HCT116 (cell line): ENCODE measurements at regions not wholly inside any gene's neighbourhood (a gene's known extent, or its start where the extent isn't known, plus 50 kb on each side); places are given as distances from the start of the nearest gene placed in this dataset.

ENCODE experiments used
- ATAC-seq: fragments of 200-7000 bp; cut with Tn5 transposase; 2 replicates; pipeline ENCODE4 v1.9.1; 2020; ENCODE audit warnings: mild to moderate bottlenecking, moderate library complexity
- BruUV-seq: library from RNA; stranded (reverse); fragments of 400-500 nt; replicated peaks from 2 replicates; lab custom pipeline; 2021; lab: Mats Ljungman, UMichigan
- CTCF ChIA-PET: fragments of 300-600 bp; sonication (Branson Sonifier 250); formaldehyde crosslinking; loops from one replicate; lab custom pipeline; 2021; ENCODE audit warnings: antibody characterized with exemption; lab: Charles Lee
- POLR2A ChIA-PET: fragments of 300-600, 350-600 bp; sonication (Branson Sonifier 250); formaldehyde crosslinking; loops from one replicate; lab custom pipeline; 2021; ENCODE audit warnings: antibody characterized with exemption; lab: Charles Lee
- RAD21 ChIA-PET, 2 experiments: fragments of 300-600 bp; sonication (Branson Sonifier 250); formaldehyde crosslinking; loops; one replicate each; lab custom pipeline; 2023; ENCODE audit warnings: low total read pairs in 2 of 2; ENCODE audit not compliant: uncharacterized antibody in 2 of 2, unreplicated experiment in 2 of 2, low non-redundant PET in 1 of 2; lab: Charles Lee
- DNase-seq: peaks from one replicate; pipeline ENCODE4 v3.0.0-alpha.2; 2010; ENCODE audit warnings: low read depth, low spot score
- H2AFZ ChIP-seq: fragments of 200-600 bp; shearing (Covaris generic), sonication (generic); 2 replicates; pipeline ENCODE4 v1.6.1; 2017; ENCODE audit warnings: low read depth, mixed run types, mixed read lengths, antibody characterized with exemption, low read length; ENCODE audit not compliant: poor library complexity, severe bottlenecking
- H3K27ac ChIP-seq: 2 replicates; pipeline ENCODE4 v1.5.1; 2012; ENCODE audit warnings: low read depth, low read length
- H3K27me3 ChIP-seq: fragments of 200-600 bp; sonication (generic); 2 replicates; pipeline ENCODE4 v1.6.1; 2016; ENCODE audit warnings: mixed run types, low read length, mixed read lengths; ENCODE audit not compliant: insufficient read depth
- H3K36me3 ChIP-seq, 2 experiments: fragments of 200-500 bp in 1 of 2; fragments of 200-600 bp in 1 of 2; sonication (Bioruptor generic) in 1 of 2; sonication (generic) in 1 of 2; 2 replicates each; pipeline versions ENCODE4 v1.5.1 to v1.6.1; 2014 to 2016; ENCODE audit warnings: low read length in 2 of 2, inconsistent platforms in 1 of 2, mixed read lengths in 1 of 2, mixed run types in 1 of 2; ENCODE audit not compliant: insufficient read depth in 2 of 2, control insufficient read depth in 1 of 2
- H3K4me1 ChIP-seq, 2 experiments: fragments of 200-600 bp in 1 of 2; sonication (generic) in 1 of 2; 2 replicates each; pipeline versions ENCODE4 v1.5.1 to v1.6.1; 2012 to 2017; ENCODE audit warnings: low read length in 2 of 2, inconsistent platforms in 1 of 2, mild to moderate bottlenecking in 1 of 2, mixed read lengths in 1 of 2, mixed run types in 1 of 2, moderate library complexity in 1 of 2; ENCODE audit not compliant: insufficient read depth in 2 of 2, control insufficient read depth in 1 of 2
- H3K4me2 ChIP-seq: fragments of 200-600 bp; sonication (generic); 2 replicates; pipeline ENCODE4 v1.6.1; 2017; ENCODE audit warnings: mixed run types, low read length, mixed read lengths
- H3K4me3 ChIP-seq, 2 experiments: fragments of 200-600 bp in 1 of 2; sonication (generic) in 1 of 2; replicated peaks in 1 of 2; 2 replicates each; pipeline ENCODE4 v1.5.1; 2011 to 2016; ENCODE audit warnings: low read length in 2 of 2, control low read depth in 1 of 2, low read depth in 1 of 2, mild to moderate bottlenecking in 1 of 2, mixed read lengths in 1 of 2, mixed run types in 1 of 2
- H3K79me2 ChIP-seq: fragments of 200-600 bp; sonication (generic); 2 replicates; pipeline ENCODE4 v1.6.1; 2017; ENCODE audit warnings: mild to moderate bottlenecking, mixed run types, low read length, moderate library complexity, mixed read lengths; ENCODE audit not compliant: insufficient read depth
- H3K9ac ChIP-seq: fragments of 200-600 bp; sonication (generic); 2 replicates; pipeline ENCODE4 v1.6.1; 2016; ENCODE audit warnings: low read length, mixed read lengths
- H3K9me2 ChIP-seq: fragments of 200-600 bp; sonication (generic), shearing (Covaris generic); 2 replicates; pipeline ENCODE4 v1.6.1; 2017; ENCODE audit warnings: mixed run types, mild to moderate bottlenecking, moderate library complexity; ENCODE audit not compliant: insufficient read depth
- H3K9me3 ChIP-seq, 2 experiments: fragments of 200-500 bp in 1 of 2; fragments of 200-600 bp in 1 of 2; sonication (Bioruptor generic) in 1 of 2; sonication (generic) in 1 of 2; 2 replicates each; pipeline ENCODE4 v1.6.1; 2014 to 2017; ENCODE audit warnings: low read length in 2 of 2, mixed read lengths in 2 of 2, inconsistent platforms in 1 of 2, low read depth in 1 of 2, mild to moderate bottlenecking in 1 of 2, mixed run types in 1 of 2, moderate library complexity in 1 of 2; ENCODE audit not compliant: control insufficient read depth in 1 of 2, insufficient read depth in 1 of 2
- H4K20me1 ChIP-seq: fragments of 200-600 bp; sonication (generic), shearing (Covaris generic); 2 replicates; pipeline ENCODE4 v1.6.1; 2017; ENCODE audit warnings: mixed run types, mild to moderate bottlenecking, moderate library complexity; ENCODE audit not compliant: insufficient read depth
- CEBPB ChIP-seq: IDR thresholded peaks from 2 replicates; pipeline ENCODE4 v1.6.1; 2012; ENCODE audit warnings: low read depth
- CTCF ChIP-seq, 3 experiments: fragments of 200-600 bp in 1 of 3; sonication (generic) in 1 of 3; IDR thresholded peaks in 2 of 3; conservative IDR thresholded peaks in 1 of 3; 2 replicates each; pipeline ENCODE4 v1.5.1; 2012 to 2017; ENCODE audit warnings: low read depth in 2 of 3, low read length in 2 of 3, antibody characterized with exemption in 1 of 3, borderline replicate concordance in 1 of 3, control low read depth in 1 of 3, mild to moderate bottlenecking in 1 of 3, mixed read lengths in 1 of 3, mixed run types in 1 of 3, moderate library complexity in 1 of 3; ENCODE audit not compliant: insufficient read depth in 1 of 3
- EGR1 ChIP-seq: IDR thresholded peaks from 2 replicates; pipeline ENCODE4 v1.6.1; 2012; ENCODE audit warnings: low read depth
- ELF1 ChIP-seq: IDR thresholded peaks from 2 replicates; pipeline ENCODE4 v1.6.1; 2012; ENCODE audit warnings: low read depth, borderline replicate concordance
- EZH2 ChIP-seq: fragments of 200-600 bp; sonication (generic); IDR thresholded peaks from 2 replicates; pipeline ENCODE4 v1.6.1; 2017; ENCODE audit warnings: antibody characterized with exemption, mixed run types
- FOSL1 ChIP-seq: IDR thresholded peaks from 2 replicates; pipeline ENCODE4 v1.6.1; 2012; ENCODE audit warnings: low read depth
- JUND ChIP-seq: IDR thresholded peaks from 2 replicates; pipeline ENCODE4 v1.6.1; 2012
- POLR2A ChIP-seq: IDR thresholded peaks from 2 replicates; pipeline ENCODE4 v1.7.0; 2011; ENCODE audit warnings: borderline replicate concordance; ENCODE audit not compliant: insufficient read depth, insufficient read length; ENCODE audit errors: extremely low read depth
- RAD21 ChIP-seq: IDR thresholded peaks from 2 replicates; pipeline ENCODE4 v1.6.1; 2012; ENCODE audit warnings: low read depth, mild to moderate bottlenecking
- REST ChIP-seq: IDR thresholded peaks from 2 replicates; pipeline ENCODE4 v1.6.1; 2012; ENCODE audit warnings: low read depth
- SIN3A ChIP-seq: IDR thresholded peaks from 2 replicates; pipeline ENCODE4 v1.6.1; 2012; ENCODE audit warnings: low read depth
- SRF ChIP-seq: IDR thresholded peaks from 2 replicates; pipeline ENCODE4 v1.6.1; 2012; ENCODE audit warnings: low read depth
- ZBTB33 ChIP-seq: IDR thresholded peaks from 2 replicates; pipeline ENCODE4 v1.6.1; 2011; ENCODE audit warnings: mild to moderate bottlenecking, low read length, moderate library complexity; ENCODE audit not compliant: insufficient replicate concordance; ENCODE audit errors: extremely low read depth
- intact Hi-C: fragments of 100-400 bp; cut with micrococcal nuclease; formaldehyde crosslinking; loops from 2 replicates; pipeline ENCODE4 v1.10.0; 2022

- no peak for ATAC-seq
- H3K27me3 ChIP-seq: no peaks in the 10 kb centered on the region
- CTCF ChIA-PET: no interaction called here
- no TSS peak for BruUV-seq
- RAD21 ChIA-PET: no interaction called here
- H2AFZ ChIP-seq: no peak overlapping the region
- no peaks in the 10 kb centered on the region for H3K79me2 ChIP-seq
- H3K9me2 ChIP-seq: 0 out of 2 replicates have a peak, but pooled peaks cover 3% of the 10 kb centered on the region
- no peak overlapping the region for H3K4me2 ChIP-seq
- POLR2A ChIA-PET: no interaction called here
- no peaks in the 10 kb centered on the region for H4K20me1 ChIP-seq
- intact Hi-C loops: no loop called here
- H3K27ac ChIP-seq: no peak overlapping the region
- TF ChIP-seq EZH2: no peak
- no peak for TF ChIP-seq EGR1
- no peak for TF ChIP-seq CTCF (IDR thresholded peaks at IDR 0.05 in 2 of 3, conservative IDR thresholded peaks at IDR 0.05 in 1 of 3; ENCODE audit: borderline replicate concordance in 1 of 3, insufficient read depth in 1 of 3, low read depth in 2 of 3, low read length in 2 of 3)
- no peak for TF ChIP-seq ELF1
- TF ChIP-seq SRF: no peak
- no peak for TF ChIP-seq REST
- no peak for TF ChIP-seq SIN3A
- no peak for TF ChIP-seq CEBPB
- TF ChIP-seq JUND: no peak
- TF ChIP-seq RAD21: no peak
- TF ChIP-seq POLR2A: no peak
- no peak for TF ChIP-seq ZBTB33
- no peak for TF ChIP-seq FOSL1
- no peaks in the 10 kb centered on the region for H3K9me3 ChIP-seq
- no peaks in the 10 kb centered on the region for H3K36me3 ChIP-seq
- no peak overlapping the region for H3K9ac ChIP-seq
- H3K4me3 ChIP-seq: no peak overlapping the region
- H3K4me1 ChIP-seq: no peaks in the 10 kb centered on the region
- no peak for DNase-seq
Measured at GRCh38 chr7:120186688-120187087, 86.3 kb upstream of the KCND2 start.
